LNCAP (cell line): ENCODE measurements at regions not wholly inside any gene's neighbourhood (a gene's known extent, or its start where the extent isn't known, plus 50 kb on each side); places are given as distances from the start of the nearest gene placed in this dataset.

ENCODE experiments used
- TF ChIP-seq, protein P1 (sequence below): fragments of 450-650 bp; IDR thresholded peaks from 2 replicates; pipeline ENCODE4 v1.5.1; 2017; ENCODE audit warnings: mild to moderate bottlenecking

DNA sequence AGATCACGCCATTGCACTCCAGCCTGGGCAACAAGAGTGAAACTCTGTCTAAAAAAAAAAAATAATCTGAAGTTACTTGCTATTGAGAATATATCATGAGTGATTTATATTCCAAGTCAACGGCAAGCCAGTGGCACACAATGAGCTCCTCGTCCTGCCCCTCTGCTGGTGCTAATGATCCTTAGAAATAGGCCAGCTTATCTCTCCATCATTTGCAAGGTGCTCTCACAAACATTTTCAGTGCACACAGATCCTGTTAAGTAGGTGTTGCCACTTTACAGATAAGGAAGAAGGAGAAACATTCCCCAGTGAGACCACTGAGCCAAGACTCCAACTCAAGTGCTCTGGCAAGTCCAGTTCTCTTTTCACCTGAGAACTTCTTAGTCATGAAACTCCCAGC, 91.3 kb upstream of the GPR45 start:
- TF ChIP-seq, protein P1, sequence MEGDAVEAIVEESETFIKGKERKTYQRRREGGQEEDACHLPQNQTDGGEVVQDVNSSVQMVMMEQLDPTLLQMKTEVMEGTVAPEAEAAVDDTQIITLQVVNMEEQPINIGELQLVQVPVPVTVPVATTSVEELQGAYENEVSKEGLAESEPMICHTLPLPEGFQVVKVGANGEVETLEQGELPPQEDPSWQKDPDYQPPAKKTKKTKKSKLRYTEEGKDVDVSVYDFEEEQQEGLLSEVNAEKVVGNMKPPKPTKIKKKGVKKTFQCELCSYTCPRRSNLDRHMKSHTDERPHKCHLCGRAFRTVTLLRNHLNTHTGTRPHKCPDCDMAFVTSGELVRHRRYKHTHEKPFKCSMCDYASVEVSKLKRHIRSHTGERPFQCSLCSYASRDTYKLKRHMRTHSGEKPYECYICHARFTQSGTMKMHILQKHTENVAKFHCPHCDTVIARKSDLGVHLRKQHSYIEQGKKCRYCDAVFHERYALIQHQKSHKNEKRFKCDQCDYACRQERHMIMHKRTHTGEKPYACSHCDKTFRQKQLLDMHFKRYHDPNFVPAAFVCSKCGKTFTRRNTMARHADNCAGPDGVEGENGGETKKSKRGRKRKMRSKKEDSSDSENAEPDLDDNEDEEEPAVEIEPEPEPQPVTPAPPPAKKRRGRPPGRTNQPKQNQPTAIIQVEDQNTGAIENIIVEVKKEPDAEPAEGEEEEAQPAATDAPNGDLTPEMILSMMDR, result no peak

DNA sequence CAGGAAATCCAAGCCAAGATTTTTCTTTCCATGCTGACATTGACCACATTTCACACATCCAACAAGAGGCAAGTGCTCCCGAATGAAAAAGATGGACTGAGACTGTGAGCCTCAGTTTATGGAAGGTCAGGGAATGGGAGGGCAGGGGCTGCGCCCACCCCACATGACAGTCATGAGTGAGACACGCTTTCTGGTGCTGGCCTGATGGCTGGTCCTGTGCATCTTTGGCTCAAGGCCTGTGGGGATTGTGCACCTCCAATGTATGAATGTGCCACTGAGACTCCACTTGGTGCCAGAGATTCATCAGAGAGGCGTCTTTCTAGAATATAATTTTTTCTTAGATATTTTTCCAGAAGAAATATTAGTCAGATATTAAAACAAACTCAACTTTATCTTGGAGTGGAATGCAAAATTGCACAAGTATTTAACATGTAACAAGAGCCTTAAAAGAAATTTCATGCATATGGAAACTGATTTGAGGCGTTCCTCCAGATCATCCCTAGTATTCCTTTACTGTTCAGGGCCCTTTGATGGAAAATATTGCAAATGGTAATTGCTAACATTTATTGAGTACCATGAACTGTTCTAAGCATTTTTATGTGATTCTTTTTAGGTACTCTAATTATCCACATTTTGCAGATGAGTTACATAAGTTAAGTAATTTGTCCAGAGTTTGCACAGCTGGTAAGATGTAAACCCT, 87.3 kb upstream of the GPR45 start:
- TF ChIP-seq, protein P1, result no peak

DNA sequence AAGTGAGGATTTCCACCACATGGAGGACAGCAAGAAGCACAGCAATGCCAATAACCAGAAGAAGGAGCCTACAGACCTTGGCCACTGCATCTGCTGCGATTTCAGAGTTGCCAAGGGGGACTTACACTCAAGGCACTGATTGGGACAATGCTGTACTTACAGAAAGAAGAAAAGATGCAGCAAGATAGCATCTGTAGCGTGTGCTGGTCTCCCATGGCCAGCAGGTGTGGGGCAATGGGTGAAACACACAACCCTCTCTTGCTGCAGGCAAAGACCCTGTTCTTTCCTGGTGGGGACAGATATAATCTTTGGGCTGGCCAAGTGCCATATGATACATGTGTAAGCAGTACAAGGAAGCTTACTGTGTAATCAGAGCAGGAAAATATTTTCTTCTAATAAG, 85.4 kb upstream of the GPR45 start:
- TF ChIP-seq, protein P1, result no peak

DNA sequence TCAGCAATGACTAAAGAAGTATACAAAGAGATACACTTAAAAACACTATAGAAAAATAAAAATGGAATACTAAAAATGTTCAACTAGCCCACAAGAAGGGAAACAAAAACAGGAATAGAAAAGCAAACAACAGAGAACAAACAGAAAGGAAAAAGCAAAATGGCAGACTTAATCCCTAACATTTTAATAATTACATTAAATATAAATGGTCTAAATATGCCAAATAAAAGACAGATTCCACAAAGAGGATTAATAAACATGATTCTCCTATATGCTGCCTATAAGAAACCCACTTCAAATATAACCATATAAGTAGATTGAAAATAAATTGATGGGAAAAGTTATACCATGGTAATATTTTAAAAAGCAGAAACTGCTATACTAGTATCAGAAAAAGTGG, 83.5 kb upstream of the GPR45 start:
- TF ChIP-seq, protein P1, result no peak

DNA sequence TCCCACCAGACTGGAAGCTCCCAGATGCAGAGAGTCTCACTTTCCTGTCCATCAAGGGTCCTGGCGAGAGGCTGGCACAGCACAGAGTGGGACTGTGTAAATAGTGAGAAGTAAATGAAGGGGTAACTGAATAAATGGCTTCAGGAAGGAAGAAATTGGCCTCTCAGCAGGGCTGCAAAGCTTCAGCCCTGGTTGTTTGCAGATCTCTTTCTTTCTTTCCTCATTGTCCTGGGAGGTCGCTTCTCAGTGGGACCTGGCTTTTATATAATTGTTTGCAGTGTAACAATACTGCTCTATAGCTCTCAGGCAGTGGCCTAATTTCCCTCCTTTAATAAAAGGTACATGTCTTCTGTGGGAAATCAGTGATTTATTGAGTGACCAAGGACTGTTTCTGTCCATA, 74.9 kb upstream of the GPR45 start:
- TF ChIP-seq, protein P1, result no peak

DNA sequence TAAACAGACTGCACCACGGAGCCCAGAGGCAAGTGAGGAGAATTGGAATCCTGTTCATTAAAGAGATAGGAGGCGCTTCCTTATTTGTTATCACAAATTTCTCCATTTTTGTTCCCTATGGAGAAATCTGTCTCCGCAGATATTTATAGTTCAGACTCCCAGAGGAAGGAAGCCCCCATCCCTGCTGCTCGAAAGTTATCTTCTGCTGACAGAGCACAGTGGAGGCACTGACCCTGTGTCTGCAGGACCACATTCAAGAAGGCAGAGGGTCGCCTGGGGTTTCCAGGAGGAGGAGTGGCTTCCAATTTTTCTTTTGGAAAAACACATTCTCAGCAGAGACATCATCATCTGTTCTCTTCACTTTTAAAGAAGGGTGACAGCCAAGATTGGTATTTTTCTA, 73.0 kb upstream of the GPR45 start:
- TF ChIP-seq, protein P1, result no peak

DNA sequence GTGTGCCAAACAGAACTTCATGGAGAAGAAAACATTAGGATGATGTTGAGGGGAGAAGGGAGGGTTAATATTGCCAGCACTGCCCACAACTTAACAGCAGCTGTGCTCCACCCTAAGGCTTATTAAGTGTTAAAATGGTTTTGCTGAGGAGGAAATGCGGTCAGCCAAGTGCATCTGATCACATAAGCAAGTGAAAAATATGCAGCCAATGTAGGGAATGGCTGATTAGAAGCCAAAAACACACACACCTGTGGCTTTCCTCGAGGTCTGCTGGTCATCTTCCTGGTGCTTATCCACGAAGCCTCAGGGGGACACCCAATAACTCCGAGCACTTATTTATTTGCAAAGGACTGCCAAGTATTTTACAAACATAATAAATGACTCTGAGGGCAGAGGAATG, 66.3 kb upstream of the GPR45 start:
- TF ChIP-seq, protein P1, result no peak

DNA sequence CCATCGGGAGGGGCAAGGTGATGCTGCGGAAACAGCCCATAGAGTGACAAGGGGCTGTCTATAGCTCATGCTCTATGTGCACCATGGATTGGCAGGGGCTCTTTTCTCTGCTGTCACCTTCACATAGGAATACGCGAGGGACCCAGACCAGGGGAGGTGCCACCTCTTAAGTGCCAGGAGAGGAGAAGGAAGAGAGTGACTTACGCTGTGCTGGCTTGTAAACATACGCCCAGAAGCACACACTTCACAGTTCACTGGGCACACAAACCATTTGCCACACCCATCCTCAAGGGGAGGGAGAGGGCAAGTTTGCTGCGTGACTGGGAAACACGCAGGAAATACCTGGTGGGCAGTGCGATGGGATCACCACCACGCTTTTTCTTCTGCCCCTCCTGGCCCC, 65.1 kb upstream of the GPR45 start:
- TF ChIP-seq, protein P1, result no peak
